K562 (cell line): ENCODE measurements at regions not wholly inside any gene's neighbourhood (a gene's known extent, or its start where the extent isn't known, plus 50 kb on each side); places are given as distances from the start of the nearest gene placed in this dataset.

Experiments
- ATAC-seq: fragments of 200-7000 bp; cut with Tn5 transposase; 3 replicates; pipeline ENCODE4 v1.9.1; 2020; ENCODE audit warnings: moderate library complexity
- BruUV-seq: library from RNA; stranded (reverse); fragments of 400-500 nt; replicated peaks from 2 replicates; lab custom pipeline; 2021; lab: Mats Ljungman, UMichigan
- CTCF ChIA-PET: fragments of 300-600 bp; formaldehyde crosslinking; extraction: SDS; loops from one replicate; lab custom pipeline; 2021; ENCODE audit warnings: low intra/inter-chr PET ratio; lab: Yijun Ruan, JAX
- POLR2A ChIA-PET: fragments of 300-600, 350-650 bp; sonication (Branson Sonifier 250); formaldehyde crosslinking; extraction: SDS; loops from one replicate; lab custom pipeline; 2021; ENCODE audit warnings: antibody characterized with exemption, inconsistent platforms; lab: Yijun Ruan, JAX
- DNase-seq, 4 experiments: peaks; one replicate each; pipeline versions ENCODE4 v3.0.0 to v3.0.0-alpha.2; 2011 to 2018; ENCODE audit warnings: low spot score in 3 of 4, mixed read lengths in 3 of 4; ENCODE audit errors: extremely low read depth in 1 of 4
- FAIRE-seq: peaks from 2 replicates; lab custom pipeline; 2011; peaks lifted over from hg19 to GRCh38; lab: Jason Lieb, UNC
- H2AFZ ChIP-seq: 2 replicates; pipeline ENCODE4 v1.6.0; 2011; ENCODE audit warnings: low read depth, low read length, control low read depth, inconsistent platforms
- H3K27ac ChIP-seq: fragments of 200-600 bp; 3 replicates; pipeline ENCODE4 v1.8.0; 2011; ENCODE audit warnings: low read depth, mild to moderate bottlenecking, control low read depth, inconsistent platforms, low read length, moderate library complexity, mixed read lengths; ENCODE audit errors: extremely low read depth
- H3K27me3 ChIP-seq, 2 experiments: fragments of 300-600 bp in 1 of 2; 2 replicates in 1 of 2; 3 replicates in 1 of 2; pipeline versions ENCODE4 v1.6.0 to v1.8.0; 2011; ENCODE audit warnings: inconsistent platforms in 2 of 2, low read length in 2 of 2, mild to moderate bottlenecking in 1 of 2, mixed read lengths in 1 of 2, moderate library complexity in 1 of 2; ENCODE audit not compliant: control insufficient read depth in 2 of 2, insufficient read depth in 2 of 2
- H3K36me3 ChIP-seq: fragments of 300-600 bp; 3 replicates; pipeline ENCODE4 v1.8.0; 2011; ENCODE audit warnings: mild to moderate bottlenecking, low read length, inconsistent platforms; ENCODE audit not compliant: control insufficient read depth, insufficient read depth
- H3K4me1 ChIP-seq, 2 experiments: fragments of 200-600 bp in 1 of 2; replicated peaks in 1 of 2; 2 replicates in 1 of 2; 3 replicates in 1 of 2; pipeline versions ENCODE4 v1.5.1 to v1.8.0; 2011; ENCODE audit warnings: inconsistent platforms in 2 of 2, low read length in 2 of 2, mild to moderate bottlenecking in 1 of 2, mixed read lengths in 1 of 2, moderate library complexity in 1 of 2; ENCODE audit not compliant: control insufficient read depth in 2 of 2, insufficient read depth in 2 of 2
- H3K4me2 ChIP-seq: 2 replicates; pipeline ENCODE4 v1.6.1; 2011; ENCODE audit warnings: low read length, control low read depth, inconsistent platforms, mixed read lengths; ENCODE audit not compliant: insufficient read depth
- H3K4me3 ChIP-seq: fragments of 200-600 bp; sonication (generic), shearing (Covaris generic); 2 replicates; pipeline ENCODE4 v1.5.1; 2016; ENCODE audit warnings: control low read depth, inconsistent platforms
- H3K79me2 ChIP-seq: fragments of 200-600 bp; 3 replicates; pipeline ENCODE4 v1.8.0; 2011; ENCODE audit warnings: low read length, inconsistent platforms; ENCODE audit not compliant: control insufficient read depth, insufficient read depth
- H3K9ac ChIP-seq, 2 experiments: 2 replicates each; pipeline versions ENCODE4 v1.6.0 to v1.6.1; 2011; ENCODE audit warnings: low read depth in 2 of 2, low read length in 2 of 2, control low read depth in 1 of 2, inconsistent platforms in 1 of 2, mild to moderate bottlenecking in 1 of 2, mixed read lengths in 1 of 2; ENCODE audit not compliant: insufficient read depth in 1 of 2
- H3K9me1 ChIP-seq: one replicate; pipeline ENCODE4 v1.6.0; 2011; ENCODE audit warnings: inconsistent platforms, mild to moderate bottlenecking, low read length, moderate library complexity; ENCODE audit not compliant: control insufficient read depth, insufficient read depth
- H3K9me3 ChIP-seq: replicated peaks from 2 replicates; pipeline ENCODE4 v1.5.1; 2011; ENCODE audit warnings: low read depth, low read length, inconsistent platforms; ENCODE audit not compliant: control insufficient read depth, insufficient read depth
- H4K20me1 ChIP-seq: replicated peaks from 2 replicates; pipeline ENCODE4 v1.6.1; 2011; ENCODE audit warnings: low read length, inconsistent platforms, mixed read lengths; ENCODE audit not compliant: control insufficient read depth, insufficient read depth
- DPF2 ChIP-seq: fragments of 450-650 bp; IDR thresholded peaks from 2 replicates; pipeline ENCODE4 v1.6.1; 2016
- ETV5 ChIP-seq: sonication (generic); formaldehyde crosslinking; IDR thresholded peaks from 2 replicates; pipeline ENCODE4 v1.4.0; 2020; ENCODE audit warnings: low read depth, mild to moderate bottlenecking, missing genetic modification reagents
- HLTF ChIP-seq: fragments of 450-650 bp; IDR thresholded peaks from 2 replicates; pipeline ENCODE4 v1.6.1; 2016
- ILF3 ChIP-seq: fragments of 450-650 bp; IDR thresholded peaks from 2 replicates; pipeline ENCODE4 v1.6.1; 2018; ENCODE audit warnings: antibody characterized with exemption, mild to moderate bottlenecking, moderate library complexity, borderline replicate concordance
- RFX7 ChIP-seq: fragments of 250-450 bp; sonication (Bioruptor Pico); IDR thresholded peaks from 2 replicates; pipeline ENCODE4 v1.5.1; 2021; ENCODE audit warnings: mild to moderate bottlenecking
- TARDBP ChIP-seq: fragments of 450-650 bp; IDR thresholded peaks from 2 replicates; pipeline ENCODE4 v1.6.1; 2016
- TSHZ1 ChIP-seq: fragments of 250-450 bp; sonication (Bioruptor Pico); IDR thresholded peaks from 2 replicates; pipeline ENCODE4 v1.4.0; 2020; ENCODE audit warnings: mild to moderate bottlenecking, moderate library complexity
- ZBTB33 ChIP-seq: sonication (generic); formaldehyde crosslinking; IDR thresholded peaks from 2 replicates; pipeline ENCODE4 v1.8.1; 2023; ENCODE audit warnings: mild to moderate bottlenecking, missing genetic modification reagents
- ZFP1 ChIP-seq: fragments of 450-650 bp; formaldehyde crosslinking; IDR thresholded peaks from 2 replicates; pipeline ENCODE4 v1.4.0; 2020; ENCODE audit warnings: mild to moderate bottlenecking, mixed read lengths
- ZKSCAN3 ChIP-seq: fragments of 250-450 bp; sonication (Bioruptor Pico); IDR thresholded peaks from 2 replicates; pipeline ENCODE4 v1.4.0; 2020
- ZNF174 ChIP-seq: fragments of 250-450 bp; sonication (Bioruptor Pico); IDR thresholded peaks from 2 replicates; pipeline ENCODE4 v1.4.0; 2020; ENCODE audit warnings: mild to moderate bottlenecking
- ZNF212 ChIP-seq: fragments of 450-650 bp; formaldehyde crosslinking; IDR thresholded peaks from 2 replicates; pipeline ENCODE4 v1.4.0; 2020; ENCODE audit warnings: mild to moderate bottlenecking
- ZNF354B ChIP-seq: fragments of 250-450 bp; sonication (Bioruptor Pico); IDR thresholded peaks from 2 replicates; pipeline ENCODE4 v1.4.0; 2020
- ZNF766 ChIP-seq: fragments of 200-800 bp; sonication (Bioruptor generic); conservative IDR thresholded peaks from 2 replicates; pipeline ENCODE4 v1.6.1; 2016; ENCODE audit warnings: missing genetic modification characterization, missing compliant biosample characterization
- WGBS: fragments of 100-300 bp; shearing (Covaris generic); methylation state at CpG from one replicate; pipeline ENCODE4 v1.1.6; 2016; ENCODE audit warnings: low coverage, mixed read lengths; ENCODE audit not compliant: insufficient coverage; ENCODE audit errors: missing lambda C conversion rate; 5-methylcytosine and 5-hydroxymethylcytosine counted together
- in situ Hi-C: fragments of 300-500 bp; cut with MboI; formaldehyde crosslinking; loops from 4 replicates; pipeline ENCODE4 v1.15.0; 2018; ENCODE audit warnings: inconsistent platforms, mixed read lengths
- intact Hi-C: fragments of 100-400 bp; cut with micrococcal nuclease; formaldehyde crosslinking; loops from 2 replicates; pipeline ENCODE4 v1.14.2; 2022
- TF ChIP-seq, protein P1 (sequence below): fragments of 450-650 bp; IDR thresholded peaks from 2 replicates; pipeline ENCODE4 v1.7.1; 2018; ENCODE audit warnings: mild to moderate bottlenecking, low read depth; ENCODE audit not compliant: partially characterized antibody
- TF ChIP-seq, protein P2 (sequence below), 2 experiments: fragments of 200-800 bp in 1 of 2; sonication (Bioruptor generic) in 1 of 2; sonication (generic) in 1 of 2; formaldehyde crosslinking in 1 of 2; IDR thresholded peaks in 1 of 2; conservative IDR thresholded peaks in 1 of 2; 2 replicates each; pipeline versions ENCODE4 v1.5.0 to v1.6.1; 2016 to 2020; ENCODE audit warnings: missing compliant biosample characterization in 1 of 2, missing genetic modification characterization in 1 of 2, missing genetic modification reagents in 1 of 2

- Histone ChIP-seq H3K36me3 (no peaks in the 10 kb centered on the region), H4K20me1 (no peaks in the 10 kb centered on the region), H3K4me1 (no peaks in the 10 kb centered on the region), H3K9me1 (no peaks in the 10 kb centered on the region), H3K27me3 (no peaks in the 10 kb centered on the region), H3K27ac (no peak overlapping the region), H2AFZ (no peak overlapping the region), H3K4me3 (no peak overlapping the region), H3K9me3 (no peaks in the 10 kb centered on the region), H3K9ac (no peak overlapping the region), H3K4me2 (no peak overlapping the region), H3K79me2 (no peaks in the 10 kb centered on the region)
- WGBS: 9% methylated on average over 9 of the region's 9 CpGs
- CTCF ChIA-PET: no interaction called here
- in situ Hi-C loops (no loop called here), intact Hi-C loops (no loop called here)
- POLR2A ChIA-PET: no interaction called here
- TF ChIP-seq ILF3 (no peak), ZFP1 (CRISPR knock-in tag) (no peak), DPF2 (no peak), ZBTB33 (CRISPR knock-in tag) (no peak), ETV5 (CRISPR knock-in tag) (no peak), ZNF766 (CRISPR knock-in tag) (no peak), ZNF354B (no peak), TARDBP (no peak), TSHZ1 (CRISPR knock-in tag) (no peak), ZKSCAN3 (no peak), RFX7 (CRISPR knock-in tag) (no peak), ZNF212 (CRISPR knock-in tag) (no peak), HLTF (no peak), ZNF174 (CRISPR knock-in tag) (no peak)
- TF ChIP-seq, protein P1, sequence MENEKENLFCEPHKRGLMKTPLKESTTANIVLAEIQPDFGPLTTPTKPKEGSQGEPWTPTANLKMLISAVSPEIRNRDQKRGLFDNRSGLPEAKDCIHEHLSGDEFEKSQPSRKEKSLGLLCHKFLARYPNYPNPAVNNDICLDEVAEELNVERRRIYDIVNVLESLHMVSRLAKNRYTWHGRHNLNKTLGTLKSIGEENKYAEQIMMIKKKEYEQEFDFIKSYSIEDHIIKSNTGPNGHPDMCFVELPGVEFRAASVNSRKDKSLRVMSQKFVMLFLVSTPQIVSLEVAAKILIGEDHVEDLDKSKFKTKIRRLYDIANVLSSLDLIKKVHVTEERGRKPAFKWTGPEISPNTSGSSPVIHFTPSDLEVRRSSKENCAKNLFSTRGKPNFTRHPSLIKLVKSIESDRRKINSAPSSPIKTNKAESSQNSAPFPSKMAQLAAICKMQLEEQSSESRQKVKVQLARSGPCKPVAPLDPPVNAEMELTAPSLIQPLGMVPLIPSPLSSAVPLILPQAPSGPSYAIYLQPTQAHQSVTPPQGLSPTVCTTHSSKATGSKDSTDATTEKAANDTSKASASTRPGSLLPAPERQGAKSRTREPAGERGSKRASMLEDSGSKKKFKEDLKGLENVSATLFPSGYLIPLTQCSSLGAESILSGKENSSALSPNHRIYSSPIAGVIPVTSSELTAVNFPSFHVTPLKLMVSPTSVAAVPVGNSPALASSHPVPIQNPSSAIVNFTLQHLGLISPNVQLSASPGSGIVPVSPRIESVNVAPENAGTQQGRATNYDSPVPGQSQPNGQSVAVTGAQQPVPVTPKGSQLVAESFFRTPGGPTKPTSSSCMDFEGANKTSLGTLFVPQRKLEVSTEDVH: no peak
- TF ChIP-seq, protein P2, sequence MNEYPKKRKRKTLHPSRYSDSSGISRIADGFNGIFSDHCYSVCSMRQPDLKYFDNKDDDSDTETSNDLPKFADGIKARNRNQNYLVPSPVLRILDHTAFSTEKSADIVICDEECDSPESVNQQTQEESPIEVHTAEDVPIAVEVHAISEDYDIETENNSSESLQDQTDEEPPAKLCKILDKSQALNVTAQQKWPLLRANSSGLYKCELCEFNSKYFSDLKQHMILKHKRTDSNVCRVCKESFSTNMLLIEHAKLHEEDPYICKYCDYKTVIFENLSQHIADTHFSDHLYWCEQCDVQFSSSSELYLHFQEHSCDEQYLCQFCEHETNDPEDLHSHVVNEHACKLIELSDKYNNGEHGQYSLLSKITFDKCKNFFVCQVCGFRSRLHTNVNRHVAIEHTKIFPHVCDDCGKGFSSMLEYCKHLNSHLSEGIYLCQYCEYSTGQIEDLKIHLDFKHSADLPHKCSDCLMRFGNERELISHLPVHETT (CRISPR knock-in tag; conservative IDR thresholded peaks at IDR 0.05 in 1 of 2, IDR thresholded peaks at IDR 0.05 in 1 of 2): no peak
- DNase-seq (no peak), ATAC-seq (no peak), FAIRE-seq (no peak)
- BruUV-seq: no TSS peak
Measured at GRCh38 chr4:189301692-189302091, 639.0 kb upstream of the FRG1 start.
